ENCODE measurements at regions not wholly inside any gene's neighbourhood (a gene's known extent, or its start where the extent isn't known, plus 50 kb on each side); places are given as distances from the start of the nearest gene placed in this dataset.

- TF ChIP-seq EZH2 (IDR thresholded peaks at IDR 0.05; ENCODE audit: insufficient read depth, poor library complexity, severe bottlenecking) (no peak), EZH2phosphoT487 (IDR thresholded peaks at IDR 0.05; ENCODE audit: insufficient read depth, low read depth) (no peak)
Measured at GRCh38 chr2:60172801-60173200, 380.7 kb downstream of the BCL11A start.

Data from GM23248 (cell line).